A549 (cell line): ENCODE measurements at regions not wholly inside any gene's neighbourhood (a gene's known extent, or its start where the extent isn't known, plus 50 kb on each side); places are given as distances from the start of the nearest gene placed in this dataset.

Source experiments
- ATAC-seq, 2 experiments: fragments of 200-7000 bp in 1 of 2; fragments of >200 bp in 1 of 2; cut with Nextera tagmentation in 1 of 2; cut with Tn5 transposase in 1 of 2; 3 replicates each; pipeline versions ENCODE4 v1.8.0 to v1.9.1; 2018 to 2020; ENCODE audit warnings: mild to moderate bottlenecking in 1 of 2, moderate library complexity in 1 of 2
- CTCF ChIA-PET: fragments of 300-600 bp; sonication (Branson Sonifier 250); formaldehyde crosslinking; extraction: SDS; loops from one replicate; lab custom pipeline; 2021; ENCODE audit warnings: antibody characterized with exemption, inconsistent platforms; lab: Yijun Ruan, JAX
- POLR2A ChIA-PET: fragments of 350-600 bp; formaldehyde crosslinking; extraction: SDS; loops from one replicate; lab custom pipeline; 2021; ENCODE audit warnings: antibody characterized with exemption, inconsistent platforms; lab: Yijun Ruan, JAX
- DNase-seq, 2 experiments: peaks; one replicate each; pipeline versions ENCODE4 v3.0.0 to v3.0.0-alpha.2; 2011 to 2016; ENCODE audit warnings: low read depth in 1 of 2, low spot score in 1 of 2
- FAIRE-seq: peaks from 2 replicates; lab custom pipeline; 2011; peaks lifted over from hg19 to GRCh38; lab: Jason Lieb, UNC
- H3K27ac ChIP-seq, 2 experiments: fragments of >200 bp; sonication (Bioruptor Twin); formaldehyde crosslinking; 3 replicates each; pipeline ENCODE4 v1.5.1; 2016 to 2017
- H3K4me1 ChIP-seq: fragments of >200 bp; sonication (Bioruptor Twin); formaldehyde crosslinking; 3 replicates; pipeline ENCODE4 v1.6.1; 2016
- H3K4me2 ChIP-seq: fragments of >200 bp; sonication (Bioruptor Twin); formaldehyde crosslinking; 3 replicates; pipeline ENCODE4 v1.6.1; 2016
- H3K4me3 ChIP-seq: fragments of >200 bp; sonication (Bioruptor Twin); formaldehyde crosslinking; 3 replicates; pipeline ENCODE4 v1.5.1; 2016
- H3K9me3 ChIP-seq: fragments of >200 bp; sonication (Bioruptor Twin); formaldehyde crosslinking; 3 replicates; pipeline ENCODE4 v1.6.1; 2016
- ATOH8 ChIP-seq: fragments of 250-450 bp; sonication (Bioruptor Pico); IDR thresholded peaks from 2 replicates; pipeline ENCODE4 v1.5.0; 2020; ENCODE audit warnings: low read depth, mild to moderate bottlenecking, moderate library complexity
- CBX2 ChIP-seq: fragments of 200-600 bp; sonication (generic); IDR thresholded peaks from 2 replicates; pipeline ENCODE4 v1.6.1; 2016; ENCODE audit warnings: low read depth, mild to moderate bottlenecking, borderline replicate concordance
- CHD2 ChIP-seq: fragments of 150-350 bp; IDR thresholded peaks from 2 replicates; pipeline ENCODE4 v1.6.1; 2014; ENCODE audit warnings: low read length; ENCODE audit not compliant: partially characterized antibody
- CTCF ChIP-seq: fragments of >200 bp; sonication (Bioruptor Twin); formaldehyde crosslinking; IDR thresholded peaks from 3 replicates; pipeline ENCODE4 v1.5.1; 2016
- EHMT2 ChIP-seq: fragments of 200-600 bp; sonication (generic); IDR thresholded peaks from 2 replicates; pipeline ENCODE4 v1.6.1; 2016; ENCODE audit warnings: antibody characterized with exemption, low read depth, mild to moderate bottlenecking, moderate library complexity
- ELK1 ChIP-seq: fragments of 150-350 bp; IDR thresholded peaks from 2 replicates; pipeline ENCODE4 v1.6.1; 2014; ENCODE audit warnings: low read depth, mild to moderate bottlenecking, low read length
- ESRRA ChIP-seq: fragments of 150-350 bp; IDR thresholded peaks from 2 replicates; pipeline ENCODE4 v1.6.1; 2014; ENCODE audit warnings: mild to moderate bottlenecking, low read length, borderline replicate concordance
- GATA3 ChIP-seq: IDR thresholded peaks from 2 replicates; pipeline ENCODE4 v1.6.1; 2012; ENCODE audit warnings: borderline replicate concordance
- HDAC2 ChIP-seq: fragments of 200-600 bp; sonication (generic); IDR thresholded peaks from 2 replicates; pipeline ENCODE4 v1.6.1; 2016
- HEYL ChIP-seq: fragments of 250-450 bp; sonication (Bioruptor Pico); IDR thresholded peaks from 2 replicates; pipeline ENCODE4 v1.8.0; 2021; ENCODE audit warnings: mild to moderate bottlenecking, moderate library complexity
- HOXA7 ChIP-seq: fragments of 250-450 bp; sonication (Bioruptor Pico); IDR thresholded peaks from 2 replicates; pipeline ENCODE4 v1.5.0; 2020; ENCODE audit warnings: mild to moderate bottlenecking, moderate library complexity
- HOXB13 ChIP-seq: fragments of 250-450 bp; sonication (Bioruptor Pico); IDR thresholded peaks from 2 replicates; pipeline ENCODE4 v1.5.0; 2020; ENCODE audit warnings: low read depth, mild to moderate bottlenecking, moderate library complexity
- JUN ChIP-seq, 2 experiments: fragments of >200 bp; sonication (Bioruptor Twin); formaldehyde crosslinking; IDR thresholded peaks; 2 replicates in 1 of 2; 3 replicates in 1 of 2; pipeline ENCODE4 v1.6.1; 2016 to 2017
- KDM5A ChIP-seq: fragments of 200-600 bp; sonication (generic); IDR thresholded peaks from 2 replicates; pipeline ENCODE4 v1.6.1; 2016; ENCODE audit warnings: antibody characterized with exemption, mild to moderate bottlenecking
- MYC ChIP-seq: IDR thresholded peaks from 2 replicates; pipeline ENCODE4 v1.6.1; 2012; ENCODE audit warnings: mild to moderate bottlenecking, inconsistent platforms, low read length, improper control_type of control experiment, borderline replicate concordance
- NR3C1 ChIP-seq: fragments of >200 bp; sonication (Bioruptor Twin); formaldehyde crosslinking; IDR thresholded peaks from 3 replicates; pipeline ENCODE4 v1.6.1; 2017
- POLR2A ChIP-seq: IDR thresholded peaks from 2 replicates; pipeline ENCODE4 v1.6.1; 2012; ENCODE audit warnings: mild to moderate bottlenecking, low read length
- POLR2AphosphoS2 ChIP-seq: conservative IDR thresholded peaks from 2 replicates; pipeline ENCODE4 v1.6.1; 2012; ENCODE audit warnings: low read length, improper control_type of control experiment, inconsistent platforms
- RAD21 ChIP-seq, 2 experiments: fragments of >200 bp in 1 of 2; sonication (Bioruptor Twin) in 1 of 2; formaldehyde crosslinking in 1 of 2; IDR thresholded peaks in 1 of 2; conservative IDR thresholded peaks in 1 of 2; 2 replicates in 1 of 2; 3 replicates in 1 of 2; pipeline ENCODE4 v1.6.1; 2012 to 2018; ENCODE audit warnings: inconsistent platforms in 1 of 2
- RCOR1 ChIP-seq: fragments of 150-350 bp; IDR thresholded peaks from 2 replicates; pipeline ENCODE4 v1.6.1; 2014; ENCODE audit warnings: antibody characterized with exemption, low read length, low read depth
- SREBF2 ChIP-seq: fragments of 450-650 bp; IDR thresholded peaks from 2 replicates; pipeline ENCODE4 v1.6.1; 2014; ENCODE audit warnings: mild to moderate bottlenecking, moderate library complexity
- ZFP36 ChIP-seq: fragments of 450-650 bp; IDR thresholded peaks from 2 replicates; pipeline ENCODE4 v1.6.1; 2014; ENCODE audit warnings: borderline replicate concordance; ENCODE audit not compliant: partially characterized antibody
- ZNF302 ChIP-seq: fragments of 250-450 bp; sonication (Bioruptor Pico); IDR thresholded peaks from 2 replicates; pipeline ENCODE4 v1.9.0; 2021; ENCODE audit warnings: inconsistent platforms, mild to moderate bottlenecking, moderate library complexity
- ZSCAN20 ChIP-seq: fragments of 250-450 bp; sonication (Bioruptor Pico); IDR thresholded peaks from 2 replicates; pipeline ENCODE4 v1.8.0; 2022; ENCODE audit warnings: mild to moderate bottlenecking, moderate library complexity
- WGBS: methylation state at CpG from one replicate; pipeline ENCODE4 v1.1.6; 2017; ENCODE audit errors: missing lambda C conversion rate; 5-methylcytosine and 5-hydroxymethylcytosine counted together

- TF ChIP-seq ZFP36 (no peak), SREBF2 (no peak), JUN (IDR thresholded peaks at IDR 0.05) (no peak), CTCF (no peak), MYC (no peak), CBX2 (no peak), HOXA7 (CRISPR knock-in tag) (no peak), HOXB13 (CRISPR knock-in tag) (no peak), ELK1 (no peak), CHD2 (no peak), HDAC2 (no peak)
- no peaks in the 10 kb centered on the region for H3K4me1 ChIP-seq
- DNase-seq (no peak), FAIRE-seq (no peak), ATAC-seq (no peak)
- H3K27ac ChIP-seq = no peak overlapping the region
- no peak overlapping the region for H3K4me3 ChIP-seq
- H3K4me2 ChIP-seq = no peak overlapping the region
- no peaks in the 10 kb centered on the region for H3K9me3 ChIP-seq
- ChIA-PET CTCF (no interaction called here), POLR2A (no interaction called here)
- 23% methylated on average over 2 of the region's 2 CpGs for WGBS
Observed at GRCh38 chr18:40907842-40908241, 1047.2 kb upstream of the PIK3C3 start.

- Histone ChIP-seq H3K4me3 (no peak overlapping the region), H3K27ac (no peak overlapping the region), H3K4me1 (no peaks in the 10 kb centered on the region)
- no peak for FAIRE-seq
- ATAC-seq = no peak
- CTCF ChIA-PET = no interaction called here
- POLR2A ChIA-PET = no interaction called here
- TF ChIP-seq HEYL (CRISPR knock-in tag) (no peak), POLR2AphosphoS2 (no peak), ESRRA (no peak), HOXB13 (CRISPR knock-in tag) (no peak), RCOR1 (no peak), ATOH8 (CRISPR knock-in tag) (no peak), GATA3 (no peak), NR3C1 (no peak), RAD21 (conservative IDR thresholded peaks at IDR 0.05 in 1 of 2, IDR thresholded peaks at IDR 0.05 in 1 of 2) (no peak), ZFP36 (no peak), POLR2A (no peak), KDM5A (no peak), ZSCAN20 (no peak), ZNF302 (CRISPR knock-in tag) (no peak), EHMT2 (no peak)
- TF ChIP-seq, all 56 proteins: peak for 0
- Histone ChIP-seq H3K4me2 (no peak overlapping the region), H3K9me3 (no peaks in the 10 kb centered on the region)
- 14% methylated on average over 1 of the region's 1 CpG for WGBS
- DNase-seq = no peak
Observed at GRCh38 chr18:40904295-40904694, 1050.7 kb upstream of the PIK3C3 start.
